RKO (cell line): ENCODE measurements at regions not wholly inside any gene's neighbourhood (a gene's known extent, or its start where the extent isn't known, plus 50 kb on each side); places are given as distances from the start of the nearest gene placed in this dataset.
A peak's percentile ranks its signal among the peaks of the same experiment; 100 is the strongest.
"Not testable (repeated sequence)": the region's sequence is repeated elsewhere in the genome, so short reads cannot be mapped to it uniquely, and the experiment has no call there.

Source experiments
- DNase-seq: peaks from one replicate; pipeline ENCODE4 v3.0.0-alpha.2; 2016; ENCODE audit warnings: low spot score

DNA sequence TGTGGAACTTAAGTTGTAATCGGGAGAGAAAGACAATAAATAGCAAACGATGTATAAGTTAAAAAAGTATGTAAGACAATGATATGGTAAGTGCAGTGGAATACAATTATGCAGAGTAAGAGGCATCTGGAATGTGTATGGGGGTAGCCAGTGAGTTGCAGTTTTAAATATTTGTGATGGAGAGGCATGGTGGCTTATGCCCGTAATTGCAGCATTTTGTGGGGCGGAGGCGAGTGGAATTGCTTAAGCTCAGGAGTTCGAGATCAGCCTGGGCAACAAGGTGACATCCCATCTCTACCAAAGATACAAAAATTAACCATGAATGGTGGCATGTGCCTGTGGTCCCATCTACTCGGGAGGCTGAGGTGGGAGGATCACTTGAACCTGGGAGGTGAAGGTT, 52.5 kb upstream of the WDFY3 start:
- DNase-seq, result no peak

DNA sequence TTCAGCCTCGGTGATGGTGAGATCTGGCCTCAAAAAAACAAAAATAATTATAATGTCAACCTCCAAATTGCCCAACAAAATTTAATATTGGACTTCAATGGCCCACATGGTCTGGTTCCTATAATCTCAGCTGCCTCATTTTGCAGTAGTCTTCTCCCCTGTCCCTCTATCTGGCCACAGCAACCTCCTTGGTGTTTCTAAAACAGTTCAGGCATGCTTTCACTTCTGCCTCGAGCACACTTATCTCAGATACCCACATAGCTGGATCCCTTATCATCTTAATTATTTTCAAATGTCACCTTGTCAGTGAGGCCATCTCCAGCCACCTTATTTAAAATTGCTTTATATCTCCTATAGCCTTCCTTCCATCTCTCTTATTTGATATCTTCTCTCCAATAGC, 52.9 kb upstream of the WDFY3 start:
- DNase-seq, result no peak

DNA sequence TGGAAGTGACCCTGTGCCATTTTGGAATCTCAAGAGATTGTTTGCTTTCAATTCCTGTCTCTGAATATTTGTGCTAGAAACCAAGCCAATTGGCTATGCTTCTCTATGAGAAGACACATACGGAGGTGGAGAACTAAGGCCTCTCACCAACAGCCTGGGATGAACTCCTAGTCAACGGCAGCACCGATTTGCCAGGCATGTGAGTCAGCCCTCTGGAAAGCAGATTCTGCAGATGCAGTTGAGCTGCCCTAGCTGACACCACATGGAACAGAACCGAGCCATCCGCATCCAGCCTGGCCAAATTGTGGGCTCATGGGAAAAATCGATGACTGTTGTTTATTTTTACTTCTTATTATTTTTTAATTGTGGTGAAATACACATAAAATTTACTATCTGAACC, 58.2 kb upstream of the WDFY3 start:
- DNase-seq, result no peak

DNA sequence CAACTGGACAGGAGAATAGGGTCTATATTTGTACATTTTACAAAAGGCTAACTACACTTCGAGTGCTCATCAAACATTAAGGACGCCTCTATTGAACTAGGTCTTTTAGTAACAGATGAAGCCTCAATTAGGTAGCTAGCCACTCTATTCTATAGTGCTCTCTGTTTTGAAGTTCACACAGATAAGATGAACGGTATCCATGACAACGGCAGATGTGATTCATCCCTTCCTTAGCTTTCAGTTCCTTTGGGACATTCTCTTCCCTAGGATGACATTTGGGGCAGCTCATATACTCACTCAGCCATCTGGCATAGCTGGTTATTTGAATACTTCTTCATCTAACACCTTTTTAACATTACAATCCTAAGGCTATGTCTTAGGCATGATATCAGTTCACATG, 62.4 kb upstream of the WDFY3 start:
- no peak for DNase-seq

DNA sequence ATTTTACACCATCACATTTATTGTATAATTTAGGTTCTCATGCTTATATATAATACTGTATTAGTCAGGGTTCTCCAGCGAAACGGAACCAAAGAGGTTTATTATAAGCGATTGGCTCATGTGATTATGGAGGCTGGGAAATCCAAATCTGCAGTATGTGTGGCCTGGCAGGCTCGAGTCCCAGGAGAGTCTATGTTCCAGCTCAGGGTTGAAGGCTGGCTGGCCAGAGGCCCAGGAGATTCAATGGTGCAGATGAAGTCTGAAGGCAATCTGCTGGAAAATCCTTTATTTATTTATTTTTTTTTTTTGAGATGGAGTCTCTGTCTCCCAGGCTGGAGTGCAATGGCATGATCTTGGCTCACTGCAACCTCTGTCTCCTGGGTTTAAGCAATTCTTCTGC, 63.0 kb upstream of the WDFY3 start:
- no peak for DNase-seq

DNA sequence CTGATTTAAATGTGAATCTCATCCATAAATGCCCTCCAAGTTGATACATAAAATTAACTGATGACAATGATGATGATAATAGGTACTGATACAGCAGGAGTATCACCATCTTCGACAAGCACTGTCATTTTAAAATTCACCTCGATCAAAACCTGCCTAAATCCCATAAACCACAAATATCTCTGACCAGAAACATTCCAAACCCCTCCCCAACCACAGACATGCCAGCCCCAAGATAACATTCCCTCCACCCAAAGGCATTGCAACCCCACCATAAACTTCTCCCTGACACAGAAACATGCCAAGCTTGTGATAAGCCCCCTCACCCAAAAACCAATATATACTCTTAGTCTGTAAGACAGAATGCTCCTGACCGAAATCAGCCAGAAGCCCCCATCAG, 63.7 kb upstream of the WDFY3 start:
- no peak for DNase-seq

DNA sequence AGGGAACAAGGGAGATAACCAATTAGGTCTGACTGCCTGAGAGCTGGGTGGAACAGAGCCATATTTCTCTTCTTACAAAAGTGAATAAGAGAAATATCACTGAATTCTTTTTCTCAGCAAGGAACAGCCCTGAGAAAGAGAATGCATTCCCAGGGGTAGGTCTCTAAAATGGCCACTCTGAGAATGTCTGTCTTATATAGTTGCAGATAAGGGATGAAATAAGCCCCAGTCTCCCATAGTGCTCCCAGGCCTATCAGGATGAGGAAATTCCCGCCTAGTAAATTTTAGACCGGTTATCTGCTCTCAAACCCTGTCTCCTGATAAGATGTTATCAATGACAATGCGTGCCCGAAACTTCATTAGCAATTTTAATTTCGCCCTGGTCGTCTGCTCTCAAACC, 67.3 kb upstream of the WDFY3 start:
- DNase-seq, result not testable (repeated sequence)

DNA sequence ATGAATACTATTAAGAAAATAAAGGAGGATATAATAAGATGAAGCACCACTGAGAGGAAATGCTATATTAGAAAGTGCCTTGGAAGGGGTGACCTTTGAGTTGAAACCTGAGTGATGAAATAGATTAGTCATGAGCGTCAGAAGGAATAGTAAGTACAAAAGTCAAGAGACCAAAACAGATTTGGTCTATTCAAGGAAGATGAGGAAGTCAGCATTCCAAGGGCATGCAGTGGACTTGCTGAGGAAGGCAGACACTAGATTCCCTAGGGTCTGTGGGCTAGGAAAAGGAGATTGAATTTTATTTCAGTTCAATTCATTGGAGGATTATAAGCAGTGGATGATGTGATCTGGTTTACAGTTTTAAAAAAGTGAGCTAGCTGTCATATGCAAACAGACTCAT, 73.0 kb upstream of the WDFY3 start:
- peak; percentile 30 for DNase-seq

DNA sequence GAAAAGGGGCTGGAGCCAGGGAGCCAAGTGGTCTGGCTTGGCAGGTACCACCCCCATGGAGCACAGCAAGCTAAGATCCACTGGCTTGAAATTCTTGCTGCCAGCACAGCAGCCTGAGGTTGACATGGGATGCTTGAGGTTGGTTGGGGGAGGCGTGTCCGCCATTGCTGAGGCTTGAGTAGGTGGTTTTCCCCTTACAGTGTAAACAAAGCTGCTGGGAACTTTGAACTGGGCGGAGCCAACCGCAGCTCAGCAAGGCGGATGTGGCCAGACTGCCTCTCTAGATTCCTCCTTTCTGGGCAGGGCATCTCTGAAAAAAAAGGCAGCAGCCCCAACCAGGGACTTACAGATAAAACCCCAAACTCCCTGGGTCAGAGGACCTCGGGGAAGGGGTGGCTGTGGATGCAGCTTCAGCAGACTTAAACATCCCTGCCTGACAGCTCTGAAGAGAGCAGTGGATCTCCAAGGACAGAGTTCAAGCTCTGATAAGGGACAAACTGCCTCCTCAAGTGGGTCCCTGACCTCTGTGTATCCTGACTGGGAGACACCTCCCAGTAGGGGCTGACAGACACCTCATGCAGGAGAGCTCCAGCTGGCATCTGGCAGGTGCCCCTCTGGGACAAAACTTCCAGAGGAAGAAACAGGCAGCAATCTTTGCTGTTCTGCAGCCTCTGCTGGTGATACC, 77.5 kb upstream of the WDFY3 start:
- DNase-seq, result not testable (repeated sequence)

DNA sequence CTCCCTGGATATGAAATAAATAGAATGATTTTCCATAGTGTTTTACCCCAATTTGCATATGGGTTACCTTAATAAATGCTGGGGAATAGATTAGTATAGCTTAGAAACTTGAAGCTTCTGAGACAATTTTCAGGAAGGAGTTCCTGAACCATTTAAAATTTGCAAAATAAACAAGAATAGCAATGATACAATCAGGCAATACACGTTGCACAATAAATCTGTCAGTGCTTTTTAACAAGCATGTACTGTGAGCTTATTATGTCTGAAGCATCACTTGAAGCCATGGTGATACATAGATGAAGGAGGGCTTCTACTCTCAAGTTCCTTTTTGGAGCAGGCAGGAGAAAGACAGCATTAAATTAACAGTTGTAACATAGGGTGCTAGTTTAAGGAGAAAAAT, 84.2 kb upstream of the WDFY3 start:
- no peak for DNase-seq

DNA sequence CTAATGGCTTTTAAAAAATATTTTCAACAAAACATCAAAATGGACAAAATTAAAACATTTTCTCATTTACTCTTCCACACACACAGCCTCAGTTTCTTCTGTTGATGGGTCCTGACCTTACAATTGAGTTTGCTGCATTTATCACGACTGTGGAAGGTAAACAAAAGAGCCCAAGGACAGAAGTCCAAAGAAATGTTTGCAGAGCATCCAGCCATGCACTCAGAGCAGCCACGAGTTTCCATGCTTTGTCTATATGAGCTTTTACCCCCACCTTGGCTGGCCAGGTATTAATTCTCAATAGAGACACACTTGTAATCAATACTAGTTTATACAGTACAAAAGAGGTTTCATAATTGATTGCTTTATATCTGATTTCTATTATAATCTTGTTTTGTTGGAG, 85.0 kb upstream of the WDFY3 start:
- no peak for DNase-seq

DNA sequence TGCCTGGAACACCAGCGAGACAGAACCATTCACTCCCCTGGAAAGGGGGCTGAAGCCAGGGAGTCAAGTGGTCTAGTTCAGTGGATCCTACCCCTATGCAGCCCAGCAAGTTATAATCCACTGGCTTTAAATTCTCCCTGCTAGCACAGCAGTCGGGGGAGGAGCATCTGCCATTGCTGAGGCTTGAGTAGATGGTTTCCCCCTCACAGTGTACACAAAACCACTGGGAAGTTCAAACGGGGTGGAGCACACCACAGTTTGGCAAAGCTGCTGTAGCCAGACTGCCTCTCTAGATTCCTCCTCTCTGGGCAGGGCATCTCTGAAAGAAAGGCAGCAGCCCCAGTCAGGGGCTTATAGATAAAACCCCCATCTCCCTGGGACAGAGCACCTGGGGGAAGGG, 88.4 kb upstream of the WDFY3 start:
- not testable (repeated sequence) for DNase-seq

DNA sequence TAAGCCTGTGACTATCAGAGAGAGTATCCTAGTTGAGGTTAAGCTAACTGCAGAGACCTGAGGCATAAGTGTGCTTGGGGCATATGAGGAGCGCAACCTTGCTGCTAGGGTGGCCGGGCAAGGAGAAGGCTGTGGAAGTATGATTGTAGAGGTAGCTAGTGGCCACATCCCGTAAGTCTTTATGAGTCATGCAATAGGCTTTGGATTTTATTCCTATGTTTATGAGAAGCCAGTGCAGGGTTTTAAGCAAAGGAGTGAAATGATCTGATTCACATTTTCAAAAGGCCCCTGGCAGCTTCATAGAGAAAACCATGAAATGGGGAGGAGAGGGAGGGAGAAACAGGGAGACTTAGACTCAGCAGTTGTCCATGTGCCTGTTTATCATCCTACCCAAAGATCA, 92.1 kb upstream of the WDFY3 start:
- DNase-seq, result no peak

DNA sequence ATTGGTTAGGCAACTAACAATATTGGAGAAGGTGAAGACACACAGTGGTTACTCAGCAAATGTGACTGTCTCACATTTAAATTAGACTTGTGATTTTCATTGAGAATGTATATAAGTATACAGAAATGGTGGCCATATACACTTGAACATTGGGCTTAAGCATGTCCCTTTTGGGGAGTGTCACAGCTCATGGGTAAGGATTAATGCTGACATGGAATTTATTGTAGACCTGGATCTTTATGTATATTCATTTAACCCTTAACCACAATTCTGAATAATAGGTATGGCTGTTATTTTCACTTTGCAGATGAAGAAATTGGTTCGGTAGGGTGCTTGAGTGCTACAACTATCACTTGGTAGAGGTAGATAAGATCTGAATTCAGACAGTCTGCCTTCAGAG, 95.5 kb upstream of the WDFY3 start:
- no peak for DNase-seq

DNA sequence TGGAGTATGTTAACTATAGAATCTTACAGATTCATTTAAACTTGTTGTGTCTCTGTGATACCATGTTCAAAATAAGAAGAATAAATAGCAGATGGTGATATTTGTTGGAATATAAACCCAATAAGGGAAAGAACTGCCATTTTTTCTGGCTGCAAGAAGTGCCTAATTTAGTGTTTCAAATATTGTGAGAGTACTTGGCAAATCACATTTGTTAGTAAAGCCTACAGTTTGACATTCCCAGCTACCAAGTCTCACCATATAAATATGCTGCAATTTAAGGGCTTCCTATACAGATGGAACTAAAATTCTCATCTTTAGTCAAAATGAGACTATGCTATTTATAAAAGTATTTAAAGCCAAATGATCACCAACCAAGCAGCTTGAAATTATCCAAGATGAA, 96.0 kb upstream of the WDFY3 start:
- no peak for DNase-seq

DNA sequence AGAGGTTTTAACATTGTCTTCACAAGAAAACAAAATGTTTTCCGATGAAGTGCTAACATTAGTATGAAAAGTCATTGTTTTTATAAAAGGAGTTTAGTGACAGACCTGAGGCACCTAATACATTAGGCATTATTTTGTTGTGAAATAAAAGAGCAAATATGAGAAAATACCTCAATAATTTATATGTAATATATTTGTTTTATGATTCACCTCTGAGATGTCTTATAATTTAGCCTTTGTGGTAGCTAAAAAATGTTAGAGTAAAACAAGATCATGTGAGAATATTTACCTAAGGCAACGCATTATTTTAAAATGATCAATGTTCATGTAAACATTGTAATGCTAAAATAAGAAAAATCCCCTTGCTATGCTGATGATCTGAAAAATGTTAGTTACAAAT, 100.9 kb upstream of the WDFY3 start:
- no peak for DNase-seq

DNA sequence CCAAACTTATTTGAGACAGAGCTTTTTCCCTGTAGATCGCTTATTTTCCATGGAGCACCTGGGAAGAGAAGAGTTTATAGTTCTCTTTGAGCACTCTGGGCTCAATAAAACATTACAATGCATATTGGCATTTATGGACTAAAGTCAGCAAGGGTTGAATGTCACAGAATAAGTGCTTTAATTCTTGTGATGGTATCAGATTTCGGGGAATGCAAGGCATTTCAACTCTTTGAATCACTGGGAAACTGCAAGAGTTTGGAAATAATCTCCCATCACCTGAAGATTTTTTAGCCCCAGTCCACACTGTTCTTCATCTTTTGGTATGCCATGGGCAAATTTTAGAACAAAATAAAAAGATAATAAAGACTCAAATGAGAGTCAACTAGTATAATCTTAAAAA, 111.5 kb upstream of the WDFY3 start:
- DNase-seq, result no peak

DNA sequence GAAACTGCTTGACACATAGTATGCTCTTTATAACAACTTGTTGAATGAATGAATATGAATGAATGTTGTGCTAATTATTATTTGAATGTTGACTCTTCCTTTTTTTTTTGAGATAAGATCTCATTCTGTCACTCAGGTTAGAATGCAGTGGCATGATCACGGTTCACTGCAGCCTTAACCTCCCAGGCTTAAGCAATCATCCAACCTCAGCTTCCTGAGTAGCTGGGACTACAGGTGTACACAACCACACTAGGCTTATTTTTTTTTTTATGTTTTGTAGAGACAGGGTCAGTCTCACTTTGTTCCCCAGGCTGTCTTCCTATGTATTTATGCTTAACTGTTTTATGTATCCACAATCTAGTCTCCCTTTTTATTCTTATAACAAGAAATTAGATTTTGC, 114.7 kb upstream of the WDFY3 start:
- DNase-seq, result no peak

DNA sequence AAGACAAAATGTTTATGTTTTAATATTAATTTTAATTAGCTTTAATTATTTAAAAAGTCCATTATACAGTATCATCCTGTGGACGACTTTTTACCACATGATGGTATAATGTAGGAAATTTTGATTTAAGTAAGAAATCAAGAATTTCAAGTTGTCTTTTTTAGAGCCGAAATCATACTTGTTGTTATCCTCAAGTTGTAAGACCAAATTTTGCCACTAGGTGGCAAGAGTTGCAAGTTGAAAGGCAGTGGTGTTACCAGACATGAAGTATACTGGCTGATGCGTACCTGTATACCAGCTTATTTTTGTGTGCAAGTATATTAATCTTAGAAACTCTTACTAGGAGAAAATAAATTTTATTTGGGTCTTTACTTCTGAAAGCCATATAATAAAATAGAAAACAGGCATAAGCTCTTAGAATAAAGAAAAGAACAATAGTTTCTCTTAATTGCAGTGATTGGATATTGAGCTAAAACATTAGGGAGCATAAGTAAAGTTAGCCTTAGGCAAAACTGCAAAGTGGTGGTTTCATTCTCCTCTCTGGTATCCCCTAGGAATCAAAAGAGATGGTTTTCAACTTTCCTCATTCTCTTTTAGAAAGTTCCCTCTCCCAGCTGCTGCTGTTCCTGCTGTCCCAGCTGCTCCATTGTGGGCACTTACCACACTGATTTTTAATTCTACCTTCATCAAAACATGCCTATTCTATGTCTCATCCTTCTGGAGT, 118.0 kb upstream of the WDFY3 start:
- DNase-seq, result peak; percentile 68

DNA sequence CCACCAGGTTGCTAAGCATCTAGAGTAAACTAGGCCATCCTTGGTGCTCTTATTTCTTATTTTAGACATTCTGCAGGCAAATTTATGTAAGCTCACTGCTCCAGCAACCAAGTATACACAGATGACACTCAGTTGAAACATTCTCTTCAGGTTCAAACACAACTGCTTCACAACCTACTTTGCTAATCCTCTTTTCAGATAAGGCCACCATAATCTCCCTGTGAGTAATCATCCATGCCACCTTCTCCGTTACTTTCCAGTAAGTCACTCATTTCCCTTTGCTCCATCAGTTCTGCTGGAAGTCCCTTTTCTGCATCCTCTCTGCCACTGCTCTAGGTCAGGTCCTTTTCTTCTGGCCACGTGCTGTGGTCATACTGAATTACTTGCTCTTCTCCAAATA, 120.2 kb upstream of the WDFY3 start:
- no peak for DNase-seq

DNA sequence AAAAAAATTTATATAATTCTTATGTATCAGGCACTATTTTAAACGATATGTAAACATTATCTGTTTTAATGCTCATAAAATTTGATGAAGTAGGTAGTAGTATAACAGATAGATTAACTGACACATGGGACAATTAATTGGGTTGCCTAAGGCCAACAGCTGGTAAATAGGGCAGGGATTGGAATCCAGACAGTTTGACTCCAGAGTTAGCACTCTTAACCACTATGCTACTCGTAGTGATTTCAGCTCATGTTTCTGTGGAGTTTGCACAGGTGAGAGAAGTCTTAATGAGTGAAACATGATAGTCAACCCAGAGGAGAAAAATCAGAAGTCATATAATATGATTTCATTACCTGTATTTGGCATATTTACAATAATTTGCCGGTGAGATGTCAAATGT, 126.0 kb upstream of the WDFY3 start:
- no peak for DNase-seq

DNA sequence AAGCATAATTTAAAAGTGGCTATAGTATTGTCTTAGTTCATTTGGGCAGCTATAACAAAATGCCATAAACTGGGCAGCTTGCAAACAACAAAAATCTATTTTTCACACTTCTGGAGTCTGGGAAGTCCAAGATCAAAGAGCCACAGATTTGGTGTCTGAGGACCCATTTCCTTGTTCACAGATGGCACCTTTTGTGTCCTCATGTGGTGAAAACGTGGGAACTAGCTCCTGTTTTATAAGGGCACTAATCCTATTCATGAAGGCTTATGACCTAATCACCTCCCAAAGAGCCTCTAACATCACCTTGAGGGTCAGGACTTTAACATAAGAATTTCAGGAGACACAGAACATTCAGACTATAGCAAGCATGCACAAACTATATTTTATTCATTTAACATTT, 126.5 kb upstream of the WDFY3 start:
- DNase-seq, result no peak

DNA sequence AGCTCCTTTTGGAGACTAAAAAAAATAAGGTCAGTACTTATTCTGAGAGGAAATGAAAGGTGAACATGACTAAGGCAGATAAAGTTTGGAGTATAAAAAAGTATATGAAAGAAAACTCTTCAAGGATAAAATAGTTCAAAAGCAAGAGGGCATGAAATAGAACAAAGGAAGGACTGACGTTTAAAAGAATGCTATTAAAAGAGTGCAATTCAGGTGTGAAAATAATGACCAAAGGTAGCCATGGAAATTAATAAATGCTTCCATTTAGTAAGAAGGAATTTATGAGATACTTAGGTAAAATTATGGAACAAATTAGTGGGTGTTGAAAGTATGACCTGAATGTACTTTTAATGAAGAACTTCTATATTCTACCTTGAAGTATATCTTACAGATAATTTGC, 128.2 kb upstream of the WDFY3 start:
- DNase-seq, result no peak

DNA sequence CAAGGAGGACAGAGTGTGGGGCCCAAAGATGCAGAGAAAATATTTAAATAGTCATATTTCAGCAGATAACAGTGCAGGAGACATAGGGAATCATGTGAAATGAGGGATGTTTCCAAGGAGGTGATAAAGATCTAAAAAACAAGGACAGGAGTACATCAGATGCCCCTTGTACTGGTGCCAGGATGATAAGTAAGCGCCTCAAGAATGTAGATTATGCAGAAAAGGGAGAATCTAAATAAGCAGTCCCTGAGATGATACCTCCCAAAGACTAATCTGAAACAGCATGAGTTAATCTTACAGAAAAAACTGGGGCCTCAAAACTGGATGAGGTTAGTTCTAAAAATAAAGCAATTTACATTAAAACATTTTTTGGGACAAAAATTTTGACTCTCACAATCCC, 136.1 kb upstream of the WDFY3 start:
- no peak for DNase-seq
